ENCODE measurements at regions not wholly inside any gene's neighbourhood (a gene's known extent, or its start where the extent isn't known, plus 50 kb on each side); places are given as distances from the start of the nearest gene placed in this dataset.

DNA sequence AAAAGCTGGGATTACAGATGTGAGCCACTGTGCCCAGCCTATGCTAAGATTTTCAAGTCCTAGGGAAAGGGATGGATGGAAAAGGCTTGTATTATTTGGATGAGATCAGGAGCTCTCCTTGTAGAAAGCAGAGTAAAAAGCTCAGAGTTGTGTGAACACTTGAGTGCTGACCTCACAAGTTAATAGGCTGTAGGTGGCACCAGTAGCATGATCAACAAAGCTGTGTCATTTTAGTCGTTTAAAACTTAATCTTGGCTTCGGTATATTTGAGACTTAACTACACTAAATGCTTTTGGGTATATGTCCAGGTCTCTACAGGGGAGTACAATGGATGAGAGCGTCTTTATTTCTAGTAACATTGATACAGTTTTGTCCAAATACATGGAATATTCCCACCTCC lies 264.2 kb downstream of the TMEM38B start:
- TF ChIP-seq SUZ12 (IDR thresholded peaks at IDR 0.05) (no peak), NFRKB (IDR thresholded peaks at IDR 0.05) (no peak), FOXM1 (IDR thresholded peaks at IDR 0.05; ENCODE audit: borderline replicate concordance) (no peak), FOXK2 (IDR thresholded peaks at IDR 0.05) (no peak), FOXA1 (IDR thresholded peaks at IDR 0.05) (no peak), HDGF (IDR thresholded peaks at IDR 0.05; ENCODE audit: borderline replicate concordance) (no peak), ZNF384 (IDR thresholded peaks at IDR 0.05) (no peak), TARDBP (IDR thresholded peaks at IDR 0.05) (no peak), SP1 (IDR thresholded peaks at IDR 0.05) (no peak)
